Pancreas (tissue), 10 donors: ENCODE measurements at regions not wholly inside any gene's neighbourhood (a gene's known extent, or its start where the extent isn't known, plus 50 kb on each side); places are given as distances from the start of the nearest gene placed in this dataset.
A peak's percentile ranks its signal among the peaks of the same experiment; 100 is the strongest.

ENCODE experiments used
- ATAC-seq, 4 donors: fragments of 200-7000 bp; cut with Tn5 transposase; one replicate each; pipeline versions ENCODE4 v1.8.0 to v1.9.1; 2020; ENCODE audit warnings: mild to moderate bottlenecking in 4 of 4, moderate library complexity in 4 of 4
- DNase-seq, 6 donors: peaks; one replicate each; pipeline ENCODE4 v3.0.0-alpha.2; 2020
- FAIRE-seq: peaks from 2 replicates; lab custom pipeline; 2012; peaks lifted over from hg19 to GRCh38; lab: Jason Lieb, UNC
- H3K27ac ChIP-seq, 4 donors: fragments of 200-600 bp; sonication (generic); 1 replicate in 3 of 4; 2 replicates in 1 of 4; pipeline versions ENCODE4 v1.5.0 to v1.8.0; 2020
- H3K27me3 ChIP-seq, 4 donors: fragments of 200-600 bp; one replicate each; pipeline ENCODE4 v1.8.0; 2021
- H3K36me3 ChIP-seq, 3 donors: fragments of 200-600 bp; sonication (generic) in 1 of 3; one replicate each; pipeline versions ENCODE4 v1.5.0 to v1.8.0; 2020 to 2021
- H3K4me1 ChIP-seq, 3 donors: fragments of 200-600 bp; one replicate each; pipeline ENCODE4 v1.8.0; 2021
- H3K4me3 ChIP-seq, 4 donors: fragments of 200-600 bp; sonication (generic) in 2 of 4; one replicate each; pipeline versions ENCODE4 v1.5.0 to v1.8.0; 2020 to 2021
- H3K9me3 ChIP-seq, 4 donors: fragments of 200-600 bp; one replicate each; pipeline ENCODE4 v1.8.0; 2021
- CTCF ChIP-seq, 4 donors: fragments of 200-600 bp; sonication (generic) in 3 of 4; IDR thresholded peaks; one replicate each; pipeline versions ENCODE4 v1.5.0 to v1.8.0; 2021; ENCODE audit warnings: antibody characterized with exemption in 4 of 4
- WGBS, 2 donors: extraction: QIAGEN DNeasy Blood & Tissue Kit; methylation state at CpG; one replicate each; pipeline ENCODE4 v1.1.7; 2013; 5-methylcytosine and 5-hydroxymethylcytosine counted together
- intact Hi-C, 3 donors: fragments of 100-400 bp; cut with DNase I; formaldehyde crosslinking; loops; one replicate each; pipeline versions ENCODE4 v1.11.1 to v1.14.2; 2022
- donor health status: healthy with polysubstance abuse.
- donor health status: DM: no; HTN: no; CAD: no; lungs with moderate emphysema.
- donor health status: DM: no; HTN: no; CAD: no.
- donor health status: control.
- donor health status: control.
- donor health status: Bipolar disorder and iron deficiency.
- donor health status: DM: yes; HTN: yes; CAD: no.
- donor health status: DM: no; HTN: no; CAD: no.
- donor health status: DM: no; HTN: no; CAD: no.
- donor health status: DM: yes; HTN: yes; CAD: no.

- no peak for DNase-seq
- TF ChIP-seq CTCF (IDR thresholded peaks at IDR 0.05), result no peak
- Histone ChIP-seq H3K27me3 (peaks cover 0 to 6% (median 0%) of the 10 kb centered on the region in 4 donors), H3K36me3 (no peaks in the 10 kb centered on the region), H3K4me3 (no peak overlapping the region), H3K4me1 (no peaks in the 10 kb centered on the region), H3K27ac (no peak overlapping the region), H3K9me3 (no peaks in the 10 kb centered on the region)
- no peak for FAIRE-seq
- intact Hi-C loops, result no loop called here
- no peak for ATAC-seq
- WGBS, 2 donors, result 56 to 68% methylated on average over 2 of the region's 2 CpGs
Observed at GRCh38 chr21:26691416-26691815, 118.3 kb upstream of the CYYR1 start.

- H3K27ac ChIP-seq, result no peak overlapping the region
- intact Hi-C loops, result no loop called here
- H3K36me3 ChIP-seq, result no peaks in the 10 kb centered on the region
- H3K4me1 ChIP-seq, result no peaks in the 10 kb centered on the region
- no peaks in the 10 kb centered on the region for H3K27me3 ChIP-seq
- ATAC-seq, result no peak
- no peaks in the 10 kb centered on the region for H3K9me3 ChIP-seq
- DNase-seq, result no peak
- no peak for TF ChIP-seq CTCF (IDR thresholded peaks at IDR 0.05)
- FAIRE-seq, result no peak
- 62 to 75% methylated on average over 6 of the region's 6 CpGs for WGBS, 2 donors
- no peak overlapping the region for H3K4me3 ChIP-seq
Observed at GRCh38 chr21:26686705-26687104, 113.6 kb upstream of the CYYR1 start.

GRCh38 chr21:26686278-26686677 is 113.2 kb upstream of the CYYR1 start:
- WGBS, 2 donors, result 22 to 42% methylated on average over 3 of the region's 3 CpGs
- H3K9me3 ChIP-seq, result no peaks in the 10 kb centered on the region
- no peak overlapping the region for H3K27ac ChIP-seq
- H3K4me3 ChIP-seq, result no peak overlapping the region
- intact Hi-C loops, result no loop called here
- peak in 2 of 4 donors; percentile 35 to 38 for ATAC-seq
- no peak for FAIRE-seq
- no peak for DNase-seq
- H3K27me3 ChIP-seq, result no peaks in the 10 kb centered on the region
- no peak for TF ChIP-seq CTCF (IDR thresholded peaks at IDR 0.05)
- H3K36me3 ChIP-seq, result no peaks in the 10 kb centered on the region
- no peaks in the 10 kb centered on the region for H3K4me1 ChIP-seq

- WGBS, 2 donors, result 37 to 50% methylated on average over 4 of the region's 4 CpGs
- intact Hi-C loops, result no loop called here
Observed at GRCh38 chr21:26684889-26685288, 111.8 kb upstream of the CYYR1 start.

GRCh38 chr21:26683996-26684395 is 110.9 kb upstream of the CYYR1 start:
- no peaks in the 10 kb centered on the region for H3K4me1 ChIP-seq
- ATAC-seq (no peak), FAIRE-seq (no peak)

More at GRCh38 chr21:26684889-26685288, 111.8 kb upstream of the CYYR1 start:
- FAIRE-seq (no peak), ATAC-seq (no peak), DNase-seq (no peak)
- H3K4me3 ChIP-seq, result no peak overlapping the region
- H3K36me3 ChIP-seq, result no peaks in the 10 kb centered on the region
- no peaks in the 10 kb centered on the region for H3K27me3 ChIP-seq
- H3K27ac ChIP-seq, result no peak overlapping the region
- TF ChIP-seq CTCF (IDR thresholded peaks at IDR 0.05), result no peak
- no peaks in the 10 kb centered on the region for H3K9me3 ChIP-seq
- H3K4me1 ChIP-seq, result no peaks in the 10 kb centered on the region

More at GRCh38 chr21:26683996-26684395, 110.9 kb upstream of the CYYR1 start:
- Histone ChIP-seq H3K36me3 (no peaks in the 10 kb centered on the region), H3K9me3 (no peaks in the 10 kb centered on the region), H3K4me3 (no peak overlapping the region), H3K27ac (no peak overlapping the region), H3K27me3 (no peaks in the 10 kb centered on the region)
- no peak for DNase-seq
- TF ChIP-seq CTCF (IDR thresholded peaks at IDR 0.05), result no peak
- WGBS, 2 donors, result 51 to 69% methylated on average over 2 of the region's 2 CpGs
- intact Hi-C loops, result no loop called here
